HG02852 (cell line): ENCODE measurements at regions not wholly inside any gene's neighbourhood (a gene's known extent, or its start where the extent isn't known, plus 50 kb on each side); places are given as distances from the start of the nearest gene placed in this dataset.
"Not testable (repeated sequence)": the region's sequence is repeated elsewhere in the genome, so short reads cannot be mapped to it uniquely, and the experiment has no call there.

ENCODE experiments used
- ATAC-seq: cut with Tn5 transposase; IDR thresholded peaks from one replicate; pipeline ENCODE4 v1.9.1; 2021; ENCODE audit warnings: mild to moderate bottlenecking, moderate library complexity; ENCODE audit not compliant: unreplicated experiment

DNA sequence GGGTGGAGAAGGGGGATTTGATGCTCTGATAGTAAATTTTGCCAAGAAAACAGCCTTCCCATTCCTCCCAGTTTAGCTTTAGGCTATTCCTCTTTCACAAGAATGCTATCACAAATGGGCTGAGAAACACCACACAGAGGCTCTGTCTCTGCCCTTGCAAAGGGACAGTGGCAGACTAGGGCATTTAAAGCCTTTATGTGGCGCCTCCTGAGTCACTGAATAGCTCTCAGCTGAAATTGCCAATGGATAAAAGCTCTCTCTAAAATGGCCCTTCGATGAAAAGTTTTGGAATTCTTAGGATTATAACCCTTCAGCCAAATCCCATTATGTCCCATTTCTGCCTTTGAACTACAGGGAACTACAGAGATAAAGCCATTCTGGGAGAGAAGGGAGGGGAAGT is 1000.4 kb downstream of the ADGRL2 start:
- no peak for ATAC-seq

DNA sequence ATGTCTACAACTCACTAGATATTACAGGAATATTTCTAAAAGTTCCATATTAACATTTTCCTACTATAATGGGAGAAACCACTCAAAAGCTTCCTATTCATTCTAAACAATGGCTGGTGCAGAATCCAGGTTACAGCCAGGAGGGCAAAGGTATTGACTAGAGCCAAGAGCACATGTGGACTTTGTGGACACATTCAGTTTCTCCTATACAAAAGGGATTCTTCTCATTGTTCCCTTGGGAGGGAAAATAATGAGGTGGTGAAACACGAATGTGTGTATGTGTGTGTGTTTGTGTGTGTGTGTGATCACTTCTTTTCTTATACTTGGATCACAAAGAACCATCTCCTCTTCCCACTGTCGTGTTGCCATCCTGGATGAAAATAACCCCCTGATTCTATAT is 1000.0 kb downstream of the ADGRL2 start:
- no peak for ATAC-seq

DNA sequence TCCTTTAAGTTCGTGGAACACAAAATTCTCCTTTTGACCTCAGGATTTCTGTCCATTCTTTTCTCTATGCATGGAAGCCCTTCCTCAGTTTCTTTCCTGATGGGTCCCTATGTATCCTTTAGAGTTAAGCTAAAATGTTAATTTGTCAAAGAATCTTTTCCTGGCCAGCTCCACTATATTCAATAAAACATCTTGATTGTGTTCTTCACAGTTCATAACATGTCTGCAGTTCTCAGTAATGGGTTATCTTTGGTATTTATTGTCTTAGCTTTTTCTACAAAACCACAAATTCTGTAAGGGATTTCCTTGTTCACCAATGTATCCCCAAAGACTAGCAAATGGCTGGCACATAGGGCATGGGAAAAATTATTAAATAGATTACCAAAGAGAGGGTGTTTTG is 998.5 kb downstream of the ADGRL2 start:
- no peak for ATAC-seq

DNA sequence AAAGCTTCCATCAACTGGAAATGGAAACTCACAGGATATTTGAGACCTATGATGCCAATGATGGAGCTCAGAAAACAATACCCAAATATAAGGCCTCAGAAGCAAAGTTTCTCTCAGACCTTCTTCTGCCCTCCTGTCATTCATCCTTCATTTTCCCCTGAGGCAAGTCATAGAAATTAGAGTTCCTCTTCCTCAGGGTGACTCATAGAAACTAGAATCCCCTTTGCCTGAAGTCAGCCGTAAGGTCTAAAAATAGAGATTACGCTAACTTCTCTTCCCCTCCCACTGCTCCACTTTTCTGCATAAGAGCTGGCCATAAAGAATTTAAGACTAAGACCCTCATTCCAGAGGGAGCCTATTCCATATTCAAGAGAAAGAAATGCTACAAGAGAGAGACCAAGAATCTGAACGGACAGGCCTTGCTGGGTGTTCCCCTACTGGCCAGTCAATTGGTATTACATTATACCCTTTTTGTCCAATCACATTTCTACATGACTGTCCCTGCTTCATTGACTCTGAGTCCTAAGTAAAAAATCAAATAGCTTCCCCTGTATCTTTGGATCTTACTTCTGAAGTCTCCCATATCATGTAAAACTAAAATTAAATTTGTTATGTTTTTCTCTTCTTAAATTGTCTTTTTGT is 994.9 kb downstream of the ADGRL2 start:
- ATAC-seq = no peak

DNA sequence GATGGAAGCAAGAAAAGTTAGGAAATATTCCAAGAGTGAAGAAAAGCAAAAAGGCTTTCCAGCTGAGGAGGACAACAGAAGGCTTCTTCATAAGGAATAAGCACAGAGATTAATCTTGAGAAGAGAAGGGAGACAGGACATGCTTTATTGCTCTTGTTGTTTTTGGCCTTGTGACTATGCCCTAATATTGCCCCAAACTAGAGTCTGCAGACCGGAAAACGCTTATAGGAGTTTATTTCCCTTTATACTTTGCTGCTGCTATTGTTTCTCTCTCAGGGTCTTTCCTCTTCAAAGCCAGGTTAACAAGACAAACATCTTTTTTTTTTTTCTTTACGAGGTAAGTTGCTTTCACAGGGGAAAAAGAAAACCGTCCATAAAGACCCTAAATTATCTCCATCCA is 991.4 kb downstream of the ADGRL2 start:
- ATAC-seq = no peak

DNA sequence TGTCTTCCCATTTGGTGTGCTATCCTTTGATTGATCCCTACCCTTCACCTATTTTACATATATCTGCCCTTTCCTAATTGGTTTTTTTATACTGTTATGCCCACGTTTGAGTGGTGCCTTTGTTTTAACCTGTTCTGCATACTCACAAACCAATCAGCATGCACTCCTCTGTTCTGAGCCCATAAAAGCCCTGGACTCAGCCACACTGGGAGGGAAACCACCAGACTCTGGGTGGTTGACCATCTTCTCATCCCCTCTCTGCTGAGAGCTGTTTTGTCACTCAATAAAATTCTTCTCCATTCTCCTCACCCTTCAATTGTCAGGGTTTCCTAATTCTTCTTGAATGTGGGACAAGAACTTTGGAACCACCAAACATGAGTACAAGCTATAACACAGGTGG is 989.8 kb downstream of the ADGRL2 start:
- no peak for ATAC-seq

DNA sequence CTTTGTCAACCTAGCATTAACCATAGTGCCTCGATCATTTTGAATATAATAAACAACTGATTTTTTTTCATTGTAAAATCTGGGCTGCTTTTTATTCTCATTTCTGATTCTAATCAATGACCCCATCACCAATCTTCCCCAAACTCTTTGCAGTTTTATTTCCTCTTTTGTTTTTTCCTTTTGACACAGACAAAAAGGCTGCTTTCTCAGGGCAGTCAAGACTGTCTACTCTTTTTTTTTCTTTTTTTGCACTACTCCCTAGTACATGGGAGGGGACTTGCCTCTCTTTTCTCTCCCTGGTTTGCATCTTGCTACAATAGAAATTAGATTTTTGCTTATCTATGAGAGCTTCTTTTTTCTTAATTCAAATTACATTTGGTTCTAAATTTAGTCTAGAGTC is 987.9 kb downstream of the ADGRL2 start:
- no peak for ATAC-seq

DNA sequence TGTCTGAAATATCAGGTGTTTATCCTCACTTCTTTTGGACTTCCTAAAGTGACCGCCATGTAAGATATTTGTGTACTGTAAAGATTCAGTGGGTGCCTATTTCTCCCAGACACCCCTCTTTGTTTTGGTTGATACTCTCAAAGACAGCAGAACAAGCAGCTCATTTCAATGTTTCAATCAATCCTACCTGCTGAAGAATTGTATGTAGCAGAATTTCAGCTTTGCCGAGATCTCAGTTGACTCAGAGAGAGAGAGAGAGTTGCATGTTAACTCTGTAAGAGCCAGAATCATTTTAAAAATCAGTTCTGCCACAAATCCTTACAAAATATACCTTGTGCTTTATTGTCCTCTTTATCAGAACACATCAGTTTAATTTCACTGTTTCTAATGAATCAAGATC is 987.3 kb downstream of the ADGRL2 start:
- ATAC-seq = no peak

DNA sequence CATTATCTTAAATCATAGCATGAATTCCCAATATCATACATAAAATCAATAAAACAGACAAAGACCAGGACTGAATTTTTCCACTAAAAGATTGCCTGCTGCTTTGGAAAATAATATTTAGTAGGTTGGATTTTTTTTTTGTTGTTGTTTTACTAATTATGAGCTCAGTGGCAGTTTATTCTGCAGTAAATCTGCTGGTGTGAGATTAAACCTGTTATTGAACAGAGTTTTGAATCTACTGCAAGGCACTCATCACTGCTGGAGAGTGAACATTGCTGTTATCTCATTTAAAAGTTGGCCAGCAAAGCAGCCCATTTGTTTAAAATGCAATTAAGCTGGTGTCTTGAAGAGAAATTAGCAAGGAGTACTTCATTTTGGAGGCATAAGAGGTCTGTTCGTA is 986.1 kb downstream of the ADGRL2 start:
- ATAC-seq = no peak

DNA sequence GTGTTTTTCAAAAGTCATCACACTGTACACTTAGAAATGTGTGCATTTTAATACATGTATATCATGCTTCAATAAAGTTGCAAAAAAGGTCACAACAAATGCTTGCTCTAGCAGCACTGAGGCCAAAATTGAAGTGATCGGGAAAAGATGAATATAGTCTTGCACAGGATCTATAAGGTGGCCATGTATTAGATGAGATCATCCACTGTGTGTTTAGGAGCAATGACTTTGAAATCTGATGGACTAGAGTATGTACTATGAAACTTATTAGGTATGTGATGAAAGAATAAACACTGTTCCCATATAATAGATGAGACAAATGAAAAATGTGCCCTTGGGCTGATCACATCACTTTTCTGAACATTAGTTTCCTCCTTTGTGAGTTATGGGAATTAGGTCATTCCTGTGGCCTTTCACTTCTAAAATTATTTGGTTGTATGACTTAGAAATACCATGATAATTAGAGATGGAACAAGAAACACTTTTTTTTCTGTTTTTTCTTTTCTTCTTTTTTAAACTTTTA is 984.6 kb downstream of the ADGRL2 start:
- no peak for ATAC-seq

DNA sequence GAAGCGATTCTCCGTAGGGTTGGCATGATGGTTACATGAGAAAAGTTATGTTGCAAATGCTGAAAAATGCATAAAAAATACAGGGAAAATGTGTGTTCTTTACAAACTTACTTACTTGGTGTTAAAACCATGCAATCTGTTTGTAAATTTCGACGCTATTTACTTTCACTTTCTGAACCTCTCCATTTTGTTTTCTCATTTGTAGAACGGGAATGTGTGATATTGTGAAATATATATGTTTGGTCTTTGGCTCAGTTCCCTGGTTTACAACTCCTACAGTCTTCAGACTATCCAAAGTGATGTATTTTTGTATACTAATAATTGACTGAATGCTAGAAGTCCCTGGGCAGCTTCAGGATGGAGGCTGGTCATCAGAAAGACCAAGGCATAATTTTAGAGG is 982.3 kb downstream of the ADGRL2 start:
- no peak for ATAC-seq

DNA sequence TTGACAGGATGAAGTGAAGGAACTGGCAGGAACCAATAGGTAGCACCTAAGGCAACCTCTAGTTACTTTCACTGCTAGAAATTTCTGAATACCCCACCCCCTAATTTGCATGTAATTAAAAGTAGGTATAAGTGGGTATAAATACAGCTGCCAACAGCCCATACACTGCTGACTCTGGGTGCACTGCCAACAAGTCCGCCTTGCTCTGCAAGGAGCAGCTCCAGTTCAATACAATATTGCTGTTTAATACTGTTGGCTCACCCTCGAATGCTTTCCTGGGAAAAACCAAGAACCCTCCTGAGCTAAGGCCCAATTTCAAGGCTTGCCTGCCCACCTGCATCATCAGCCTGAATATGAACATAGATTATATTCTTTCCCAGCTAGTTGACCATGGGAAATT is 981.9 kb downstream of the ADGRL2 start:
- ATAC-seq = no peak

DNA sequence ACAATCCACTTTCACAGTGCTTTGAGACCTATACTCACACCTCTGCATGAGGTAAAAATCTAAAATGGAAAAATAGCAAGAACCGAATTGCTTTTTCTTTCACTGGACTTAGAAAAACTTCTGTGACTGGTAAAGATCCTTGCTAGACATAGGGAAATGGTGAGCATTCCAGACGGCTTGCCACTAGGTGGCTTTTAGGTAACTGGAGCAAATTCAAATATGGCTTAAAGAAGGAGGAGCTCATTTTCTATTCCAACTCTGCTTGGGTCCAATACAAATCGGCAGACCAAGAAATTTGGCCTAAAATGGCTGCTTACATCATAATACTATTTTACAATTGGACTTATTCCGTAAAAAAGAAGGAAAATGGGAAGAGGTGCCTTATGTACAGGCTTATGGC is 977.9 kb downstream of the ADGRL2 start:
- ATAC-seq = no peak

DNA sequence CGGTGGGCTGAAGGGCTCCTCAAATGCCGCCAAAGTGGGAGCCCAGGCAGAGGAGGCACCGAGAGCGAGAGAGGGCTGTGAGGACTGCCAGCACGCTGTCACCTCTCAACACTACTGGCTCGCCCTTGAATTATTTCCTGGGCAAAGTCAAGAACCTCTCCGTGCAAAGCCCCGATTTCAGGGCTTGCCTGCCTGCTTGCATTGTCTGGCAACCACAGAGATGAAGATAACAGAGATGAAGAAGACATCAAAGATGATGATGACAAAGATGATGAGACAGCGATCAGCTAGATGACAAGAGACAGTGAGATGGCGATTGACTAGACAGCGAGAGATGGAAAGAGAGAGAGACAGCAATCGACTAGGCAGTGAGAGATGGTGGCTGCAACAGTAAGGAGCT is 976.5 kb downstream of the ADGRL2 start:
- ATAC-seq = no peak

DNA sequence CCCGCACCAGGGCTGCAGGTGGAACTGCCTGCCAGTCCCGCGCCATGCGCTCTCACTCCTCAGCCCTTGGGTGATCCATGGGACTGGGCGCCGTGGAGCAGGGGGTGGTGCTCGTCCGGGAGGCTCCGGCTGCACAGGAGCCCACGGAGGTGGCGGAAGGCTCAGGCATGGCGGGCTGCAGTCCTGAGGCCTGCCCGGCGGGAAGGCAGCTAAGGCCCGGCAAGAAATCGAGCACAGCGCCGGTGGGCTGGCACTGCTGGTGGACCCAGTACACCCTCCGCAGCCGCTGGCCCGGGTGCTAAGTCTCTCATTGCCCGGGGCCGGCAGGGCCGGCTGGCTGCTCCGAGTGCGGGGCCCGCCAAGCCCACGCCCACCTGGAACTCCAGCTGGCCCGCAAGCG is 976.0 kb downstream of the ADGRL2 start:
- ATAC-seq = not testable (repeated sequence)

DNA sequence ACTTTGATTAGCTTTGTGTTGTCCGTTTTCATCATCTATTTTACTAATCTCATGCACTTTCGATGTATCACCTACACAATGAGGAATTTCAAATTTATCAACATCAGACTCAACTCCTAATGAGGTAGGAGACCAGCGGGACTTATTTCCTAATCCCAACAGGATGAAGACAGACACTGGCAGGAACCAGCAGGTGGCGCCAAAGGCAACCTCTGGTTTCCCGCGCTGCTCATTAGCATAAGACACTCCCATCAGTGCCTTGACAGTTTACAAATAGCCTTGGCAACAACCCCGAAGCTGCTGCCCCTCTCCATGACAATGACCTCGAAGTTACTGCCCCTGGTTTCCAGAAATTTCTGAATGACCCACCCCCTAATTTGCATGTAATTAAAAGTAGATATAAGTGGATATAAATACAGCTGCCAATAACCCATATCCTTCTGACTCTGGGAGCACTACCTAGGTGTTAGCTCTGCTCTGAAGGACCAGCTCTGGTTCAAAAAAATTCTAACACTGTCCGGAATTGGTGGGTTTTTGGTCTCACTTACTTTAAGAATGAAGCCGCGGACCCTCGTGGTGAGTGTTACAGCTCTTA is 974.8 kb downstream of the ADGRL2 start:
- ATAC-seq = no peak

DNA sequence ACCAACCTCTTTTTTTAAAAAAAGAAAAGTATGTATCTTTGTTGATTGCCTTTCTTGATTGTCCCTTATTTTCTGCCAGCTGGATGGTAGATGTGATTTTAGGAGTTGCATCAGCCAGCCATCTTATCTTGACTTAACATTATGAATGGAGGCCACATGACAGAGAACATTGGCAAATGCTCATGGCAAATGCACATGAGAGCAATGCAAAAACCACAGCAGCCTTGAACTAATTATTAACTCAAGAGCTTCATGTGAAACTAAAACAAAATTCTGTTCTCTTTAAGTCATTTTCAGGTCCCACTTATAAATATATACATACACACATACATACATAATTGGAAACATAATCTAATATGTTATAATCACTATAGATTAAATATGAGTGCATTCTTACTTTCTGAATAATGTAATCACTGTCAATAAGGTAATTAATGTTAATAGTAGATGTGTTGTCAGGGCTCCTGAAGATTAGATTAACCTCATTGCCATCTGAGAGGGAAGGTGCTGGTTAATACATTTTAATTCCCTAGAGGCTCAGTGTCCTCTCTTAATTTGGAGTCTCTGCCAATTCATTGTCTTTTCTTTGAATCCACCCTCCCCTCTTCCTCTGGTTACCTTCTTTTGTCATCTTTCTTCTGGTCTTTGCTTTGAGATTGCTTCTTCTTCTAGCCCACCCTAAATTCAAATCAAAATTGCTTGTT is 962.2 kb downstream of the ADGRL2 start:
- ATAC-seq = no peak

DNA sequence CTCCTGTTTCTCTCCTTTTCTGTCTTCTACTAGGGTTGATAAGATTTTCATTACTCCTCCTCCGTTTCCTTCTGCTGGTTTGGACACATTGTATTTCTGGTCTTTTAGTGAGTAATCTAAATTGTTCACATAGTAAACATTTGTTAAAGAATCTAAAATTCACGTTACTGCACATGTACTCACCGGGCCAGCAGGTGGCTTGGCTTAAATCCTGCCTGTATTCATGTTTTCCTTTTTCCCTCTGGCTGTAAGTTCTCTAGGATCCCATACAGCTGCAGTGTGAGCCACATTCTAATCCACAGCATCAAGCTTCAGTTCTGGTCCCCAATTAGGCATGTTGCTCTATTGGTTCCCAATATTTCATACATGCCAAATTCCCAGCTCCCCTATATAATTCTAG is 958.3 kb downstream of the ADGRL2 start:
- no peak for ATAC-seq

DNA sequence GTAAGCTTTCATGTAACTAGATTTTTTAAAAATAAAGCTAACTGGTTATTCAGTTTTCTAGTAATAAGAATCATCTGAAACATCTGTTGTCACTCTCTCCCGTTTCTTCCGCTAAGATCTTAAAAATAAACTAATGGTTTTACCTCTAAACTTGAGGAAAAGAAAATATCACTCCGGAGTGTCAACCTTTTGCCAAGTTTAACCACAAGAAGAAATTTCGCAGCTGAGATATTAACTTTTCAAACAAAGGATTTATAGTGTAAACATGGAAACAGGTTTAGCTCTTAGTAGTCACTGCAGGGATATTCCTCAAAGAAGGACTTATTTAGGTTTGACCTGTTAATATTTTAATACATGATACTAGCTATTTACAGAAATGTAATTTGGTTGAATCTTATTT is 954.9 kb downstream of the ADGRL2 start:
- no peak for ATAC-seq

DNA sequence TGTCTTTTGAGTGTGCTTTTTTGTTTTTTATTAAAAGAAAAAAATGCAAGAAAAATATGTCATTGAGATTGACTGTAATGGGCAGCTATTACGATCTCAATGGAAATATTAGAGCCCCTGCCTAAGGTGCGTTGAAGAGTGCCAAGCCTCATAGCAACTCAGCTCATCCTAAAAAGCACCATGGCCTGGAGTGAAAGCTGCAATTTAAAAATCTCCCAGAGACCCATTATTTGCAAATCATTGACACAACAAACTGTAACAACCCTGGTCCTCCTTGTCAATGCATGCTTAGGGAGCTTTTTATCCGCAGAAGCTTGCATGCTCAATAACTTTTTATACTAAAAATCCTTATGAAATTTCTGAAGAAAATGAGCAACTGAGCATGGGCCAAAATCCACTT is 954.5 kb downstream of the ADGRL2 start:
- ATAC-seq = no peak

DNA sequence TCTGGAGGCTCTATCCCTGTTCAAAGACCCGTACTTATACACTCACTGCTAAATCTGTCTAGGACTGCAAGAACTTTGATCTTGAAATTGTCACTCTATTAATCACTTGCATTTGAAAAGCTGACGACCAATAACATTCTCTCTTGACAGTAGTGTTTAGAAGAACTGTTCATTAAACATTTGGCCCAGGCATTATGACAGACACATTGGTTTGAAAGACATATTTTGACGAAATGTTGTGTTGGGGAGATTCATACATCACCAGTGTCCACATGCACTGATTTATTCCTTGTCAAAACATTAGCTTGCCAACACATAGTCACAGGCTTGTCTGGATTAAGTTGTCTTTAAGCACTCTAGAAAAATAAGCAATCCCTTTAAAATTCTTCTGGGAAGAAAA is 951.3 kb downstream of the ADGRL2 start:
- ATAC-seq = no peak

DNA sequence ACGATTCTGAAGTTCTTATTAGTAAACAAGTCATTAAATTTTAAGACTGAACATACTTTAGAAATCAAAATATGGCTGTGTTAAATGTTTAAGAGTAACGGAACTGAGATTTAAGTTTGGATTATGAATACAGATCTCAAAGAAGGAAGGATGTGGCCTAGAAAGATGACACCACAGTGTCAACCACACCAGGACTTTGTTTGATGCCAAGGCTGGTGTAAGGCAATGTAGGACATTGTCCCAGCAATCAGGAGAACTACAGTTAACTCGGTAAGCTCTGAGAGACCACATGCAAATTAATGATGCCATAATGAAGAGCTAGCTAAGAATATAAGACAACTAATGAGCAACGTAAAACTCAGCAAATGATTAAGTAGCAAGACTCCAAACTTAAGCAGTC is 932.9 kb downstream of the ADGRL2 start:
- no peak for ATAC-seq
